CD4-positive, alpha-beta T cell (primary cell): ENCODE measurements at regions not wholly inside any gene's neighbourhood (a gene's known extent, or its start where the extent isn't known, plus 50 kb on each side); places are given as distances from the start of the nearest gene placed in this dataset.

Experiments used
- ATAC-seq: fragments of 200-7000 bp; cut with Tn5 transposase; one replicate; pipeline ENCODE4 v1.10.0; 2022; ENCODE audit warnings: mild to moderate bottlenecking; ENCODE audit not compliant: poor library complexity
- CTCF ChIA-PET: fragments of 350-600 bp; sonication (Branson Sonifier 250); formaldehyde crosslinking; loops from one replicate; lab custom pipeline; 2021; ENCODE audit warnings: antibody characterized with exemption, inconsistent platforms; lab: Charles Lee
- POLR2A ChIA-PET: fragments of 350-600 bp; sonication (Branson Sonifier 250); formaldehyde crosslinking; loops from one replicate; lab custom pipeline; 2021; ENCODE audit warnings: antibody characterized with exemption, inconsistent platforms; lab: Charles Lee
- DNase-seq, 14 experiments: peaks; one replicate each; pipeline ENCODE4 v3.0.0-alpha.2; 2013 to 2020; ENCODE audit warnings: mixed read lengths in 2 of 14
- H3K27ac ChIP-seq, 2 donors: one replicate each; pipeline versions ENCODE4 v1.5.1 to v1.7.0; 2013; ENCODE audit warnings: low read length in 2 of 2, low read depth in 1 of 2, mild to moderate bottlenecking in 1 of 2
- H3K27me3 ChIP-seq, 2 experiments: 1 replicate in 1 of 2; 2 replicates in 1 of 2; pipeline versions ENCODE4 v1.6.1 to v1.7.0; 2013; ENCODE audit warnings: low read length in 2 of 2, control low read depth in 1 of 2, mild to moderate bottlenecking in 1 of 2, moderate library complexity in 1 of 2; ENCODE audit not compliant: insufficient read depth in 2 of 2, control insufficient read depth in 1 of 2
- H3K36me3 ChIP-seq: one replicate; pipeline ENCODE4 v1.6.1; 2013; ENCODE audit warnings: low read length, control low read depth; ENCODE audit not compliant: insufficient read depth
- H3K4me1 ChIP-seq: one replicate; pipeline ENCODE4 v1.6.1; 2013; ENCODE audit warnings: low read length, control low read depth; ENCODE audit not compliant: insufficient read depth
- H3K4me3 ChIP-seq: one replicate; pipeline ENCODE4 v1.5.1; 2013; ENCODE audit warnings: mild to moderate bottlenecking, low read length, moderate library complexity
- H3K9me3 ChIP-seq, 2 experiments: 1 replicate in 1 of 2; 2 replicates in 1 of 2; pipeline versions ENCODE4 v1.6.1 to v1.7.0; 2013; ENCODE audit warnings: low read length in 2 of 2, mild to moderate bottlenecking in 2 of 2, control low read depth in 1 of 2, moderate library complexity in 1 of 2; ENCODE audit not compliant: control insufficient read depth in 1 of 2, insufficient read depth in 1 of 2
- H3K27ac Mint-ChIP-seq: one replicate; pipeline ENCODE4 v1.8.0; 2020; ENCODE audit warnings: mixed read lengths
- H3K27me3 Mint-ChIP-seq: one replicate; pipeline ENCODE4 v1.8.0; 2021; ENCODE audit warnings: mixed read lengths
- H3K36me3 Mint-ChIP-seq: one replicate; pipeline ENCODE4 v1.8.0; 2021; ENCODE audit warnings: low read depth, mixed read lengths
- H3K4me1 Mint-ChIP-seq: one replicate; pipeline ENCODE4 v1.8.0; 2021; ENCODE audit warnings: low read depth, mixed read lengths
- H3K4me3 Mint-ChIP-seq: one replicate; pipeline ENCODE4 v1.8.0; 2020; ENCODE audit warnings: mild to moderate bottlenecking, mixed read lengths
- H3K9me3 Mint-ChIP-seq: one replicate; pipeline ENCODE4 v1.8.0; 2020; ENCODE audit warnings: mixed read lengths
- CTCF ChIP-seq: fragments of 200-600 bp; IDR thresholded peaks from one replicate; pipeline ENCODE4 v1.8.0; 2022; ENCODE audit warnings: antibody characterized with exemption, mild to moderate bottlenecking
- intact Hi-C, 2 experiments: fragments of 100-400 bp; cut with DNase I in 1 of 2; cut with micrococcal nuclease in 1 of 2; formaldehyde crosslinking; loops; one replicate each; pipeline versions ENCODE4 v1.15.1 to v1.9.0; 2023 to 2025; cut with DNase I, micrococcal nuclease

DNA sequence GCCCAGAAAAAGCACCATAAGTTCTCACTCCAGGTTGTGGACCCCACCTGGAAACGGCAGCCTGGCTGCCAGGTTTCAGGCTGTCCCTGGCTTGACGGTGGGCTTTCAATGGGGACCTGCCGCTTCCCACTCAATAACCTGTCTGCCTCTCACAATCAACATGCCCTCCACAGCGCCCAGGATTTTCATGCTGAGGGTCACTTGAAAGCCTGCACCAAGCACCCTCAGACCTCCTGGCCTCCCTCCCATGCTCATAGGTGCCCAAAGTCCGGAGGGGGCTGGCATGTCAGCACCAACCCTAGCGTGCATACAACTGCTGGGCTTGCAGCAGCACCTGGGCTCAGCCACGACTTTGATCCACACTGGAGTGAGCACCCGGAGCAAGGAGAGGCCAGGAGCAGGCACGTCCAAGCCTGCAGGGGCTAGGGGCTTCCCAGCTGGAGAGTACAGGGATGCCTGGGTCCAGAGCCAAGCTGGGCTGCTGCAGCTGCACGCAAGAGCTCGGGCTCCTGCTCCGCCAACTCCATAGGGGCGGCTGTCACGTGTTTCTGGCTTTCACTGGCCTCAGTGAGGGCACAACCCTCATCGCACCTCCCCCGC lies 1214.3 kb upstream of the RAG2 start:
- Histone ChIP-seq H3K27me3 (no peaks in the 10 kb centered on the region), H3K36me3 (no peaks in the 10 kb centered on the region), H3K9me3 (peaks cover 4 to 14% of the 10 kb centered on the region in 2 experiments), H3K27ac (no peak overlapping the region), H3K4me1 (no peaks in the 10 kb centered on the region), H3K4me3 (no peak overlapping the region)
- Mint-ChIP-seq H3K36me3 (no peaks in the 10 kb centered on the region), H3K27ac (no peak overlapping the region), H3K27me3 (no peaks in the 10 kb centered on the region), H3K9me3 (peaks cover 2% of the 10 kb centered on the region), H3K4me1 (no peaks in the 10 kb centered on the region), H3K4me3 (no peak overlapping the region)
- DNase-seq (peak in 1 of 14 experiments; percentile 3), ATAC-seq (no peak)
- ChIA-PET POLR2A (no interaction called here), CTCF (no interaction called here)
- intact Hi-C loops, result no loop called here
- no peak for TF ChIP-seq CTCF

GRCh38 chr11:37811349-37811748 lies 1213.3 kb upstream of the RAG2 start:
- ChIA-PET CTCF (no interaction called here), POLR2A (no interaction called here)
- H3K27me3 ChIP-seq, result no peaks in the 10 kb centered on the region
- peaks cover 4% of the 10 kb centered on the region for H3K9me3 Mint-ChIP-seq
- intact Hi-C loops, result no loop called here
- ATAC-seq, result no peak
- H3K27ac ChIP-seq, result no peak overlapping the region
- TF ChIP-seq CTCF, result no peak
- H3K4me1 Mint-ChIP-seq, result no peaks in the 10 kb centered on the region
- DNase-seq, result no peak
- H3K4me1 ChIP-seq, result no peaks in the 10 kb centered on the region
- no peaks in the 10 kb centered on the region for H3K36me3 Mint-ChIP-seq
- no peak overlapping the region for H3K27ac Mint-ChIP-seq
- no peak overlapping the region for H3K4me3 Mint-ChIP-seq
- H3K27me3 Mint-ChIP-seq, result no peaks in the 10 kb centered on the region
- no peaks in the 10 kb centered on the region for H3K36me3 ChIP-seq
- H3K9me3 ChIP-seq, result peaks cover 4 to 14% of the 10 kb centered on the region in 2 experiments
- no peak overlapping the region for H3K4me3 ChIP-seq

DNA sequence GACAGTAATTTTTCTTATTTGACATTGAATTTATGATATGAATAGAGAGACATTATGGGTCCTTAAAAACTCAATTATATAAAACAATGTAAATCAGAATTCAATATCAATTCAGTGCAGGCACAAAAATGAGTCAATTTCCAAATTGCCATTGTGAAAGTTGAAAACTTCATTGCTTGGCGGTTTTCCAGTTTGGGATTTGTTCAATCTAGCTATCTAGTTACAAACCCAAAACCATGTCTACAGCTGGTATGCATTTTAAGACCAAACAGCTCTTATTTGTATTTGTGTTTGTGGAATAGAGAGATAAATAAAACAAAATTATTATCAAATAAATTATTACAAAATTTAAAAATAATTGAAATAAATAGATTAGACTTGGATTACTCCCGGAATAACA lies 1206.6 kb upstream of the RAG2 start:
- TF ChIP-seq CTCF, result no peak
- H3K27ac ChIP-seq, result no peak overlapping the region
- H3K4me1 Mint-ChIP-seq, result no peaks in the 10 kb centered on the region
- H3K4me3 Mint-ChIP-seq, result no peak overlapping the region
- H3K9me3 ChIP-seq, result no peaks in the 10 kb centered on the region
- POLR2A ChIA-PET, result no interaction called here
- H3K4me3 ChIP-seq, result no peak overlapping the region
- CTCF ChIA-PET, result no interaction called here
- peaks cover 3% of the 10 kb centered on the region for H3K9me3 Mint-ChIP-seq
- H3K4me1 ChIP-seq, result no peaks in the 10 kb centered on the region
- H3K27ac Mint-ChIP-seq, result no peak overlapping the region
- ATAC-seq (no peak), DNase-seq (no peak)
- H3K27me3 ChIP-seq, result no peaks in the 10 kb centered on the region
- H3K36me3 ChIP-seq, result no peaks in the 10 kb centered on the region
- intact Hi-C loops, result no loop called here
- no peaks in the 10 kb centered on the region for H3K27me3 Mint-ChIP-seq
- no peaks in the 10 kb centered on the region for H3K36me3 Mint-ChIP-seq
